H1 (cell line): ENCODE measurements at regions not wholly inside any gene's neighbourhood (a gene's known extent, or its start where the extent isn't known, plus 50 kb on each side); places are given as distances from the start of the nearest gene placed in this dataset.

Experiments used
- CTCF ChIA-PET: fragments of 300-600 bp; sonication (Branson Sonifier 250); formaldehyde crosslinking; loops from one replicate; lab custom pipeline; 2021; ENCODE audit not compliant: partially characterized antibody; lab: Charles Lee
- POLR2A ChIA-PET: fragments of 300-600 bp; sonication (Branson Sonifier 250); formaldehyde crosslinking; loops from one replicate; lab custom pipeline; 2021; ENCODE audit warnings: inconsistent platforms; ENCODE audit not compliant: partially characterized antibody; lab: Charles Lee
- DNase-seq, 2 experiments: peaks; one replicate each; pipeline versions ENCODE4 v3.0.0 to v3.0.0-alpha.2; 2010 to 2022; ENCODE audit warnings: low spot score in 2 of 2, low read depth in 1 of 2, mixed read lengths in 1 of 2
- FAIRE-seq: peaks from 2 replicates; lab custom pipeline; 2011; peaks lifted over from hg19 to GRCh38; lab: Jason Lieb, UNC
- H2AFZ ChIP-seq: 2 replicates; pipeline ENCODE4 v1.8.1; 2012; ENCODE audit warnings: low read length, inconsistent platforms
- H2AK5ac ChIP-seq: 2 replicates; pipeline ENCODE4 v1.6.1; 2013; ENCODE audit warnings: low read depth, low read length
- H2BK120ac ChIP-seq: replicated peaks from 2 replicates; pipeline ENCODE3; 2013; ENCODE audit warnings: low read depth, low read length, inconsistent platforms
- H2BK12ac ChIP-seq: 2 replicates; pipeline ENCODE4 v1.6.1; 2013; ENCODE audit warnings: low read depth, low read length
- H2BK15ac ChIP-seq: 2 replicates; pipeline ENCODE4 v1.6.1; 2013; ENCODE audit warnings: low read length
- H2BK20ac ChIP-seq: 2 replicates; pipeline ENCODE4 v1.6.1; 2013; ENCODE audit warnings: low read length
- H2BK5ac ChIP-seq: 2 replicates; pipeline ENCODE4 v1.6.1; 2013; ENCODE audit warnings: low read depth, low read length
- H3K14ac ChIP-seq: 2 replicates; pipeline ENCODE4 v1.6.1; 2013; ENCODE audit warnings: inconsistent platforms; ENCODE audit not compliant: insufficient read length
- H3K18ac ChIP-seq: 2 replicates; pipeline ENCODE4 v1.6.1; 2013; ENCODE audit warnings: low read length; ENCODE audit errors: extremely low read depth
- H3K23ac ChIP-seq: 2 replicates; pipeline ENCODE4 v1.6.1; 2013; ENCODE audit warnings: inconsistent platforms; ENCODE audit not compliant: insufficient read length
- H3K23me2 ChIP-seq: 2 replicates; pipeline ENCODE4 v1.6.1; 2013; ENCODE audit warnings: low read depth, low read length
- H3K27ac ChIP-seq: 2 replicates; pipeline ENCODE4 v1.6.1; 2011; ENCODE audit warnings: low read depth, low read length, inconsistent platforms
- H3K27me3 ChIP-seq, 4 experiments: replicated peaks in 1 of 4; 1 replicate in 1 of 4; 2 replicates in 3 of 4; pipeline versions ENCODE4 v1.6.1 to v1.8.1; 2011 to 2013; ENCODE audit warnings: low read length in 3 of 4, mild to moderate bottlenecking in 3 of 4, inconsistent platforms in 2 of 4, mixed read lengths in 2 of 4, moderate library complexity in 1 of 4; ENCODE audit not compliant: control insufficient read depth in 3 of 4, insufficient read depth in 3 of 4; ENCODE audit errors: extremely low read depth in 1 of 4
- H3K36me3 ChIP-seq, 4 experiments: 2 replicates each; pipeline versions ENCODE4 v1.6.1 to v1.8.1; 2011 to 2013; ENCODE audit warnings: mild to moderate bottlenecking in 4 of 4, low read length in 3 of 4, moderate library complexity in 2 of 4, control low read depth in 1 of 4, inconsistent platforms in 1 of 4; ENCODE audit not compliant: insufficient read depth in 4 of 4, control insufficient read depth in 2 of 4
- H3K4ac ChIP-seq: replicated peaks from 2 replicates; pipeline ENCODE3; 2013; ENCODE audit warnings: low read length, low read depth, mixed read lengths, inconsistent platforms; ENCODE audit not compliant: insufficient read length
- H3K4me1 ChIP-seq, 4 experiments: replicated peaks in 1 of 4; 1 replicate in 1 of 4; 2 replicates in 3 of 4; pipeline versions ENCODE4 v1.6.1 to v1.8.1; 2011 to 2013; ENCODE audit warnings: low read length in 3 of 4, inconsistent platforms in 2 of 4, mixed read lengths in 1 of 4; ENCODE audit not compliant: insufficient read depth in 4 of 4, control insufficient read depth in 3 of 4
- H3K4me2 ChIP-seq, 2 experiments: 2 replicates each; pipeline versions ENCODE4 v1.6.1 to v1.8.1; 2011 to 2013; ENCODE audit warnings: low read depth in 2 of 2, low read length in 2 of 2, control low read depth in 1 of 2, inconsistent platforms in 1 of 2, mild to moderate bottlenecking in 1 of 2; ENCODE audit not compliant: insufficient read depth in 1 of 2
- H3K4me3 ChIP-seq, 4 experiments: fragments of 200-600, 300-600 bp in 1 of 4; sonication (generic), shearing (Covaris generic), sonication (Bioruptor Twin) in 1 of 4; 2 replicates each; pipeline versions ENCODE4 v1.5.1 to v1.8.1; 2011 to 2016; ENCODE audit warnings: low read length in 4 of 4, low read depth in 3 of 4, control low read depth in 2 of 4, inconsistent platforms in 2 of 4, mild to moderate bottlenecking in 2 of 4, mixed read lengths in 1 of 4, moderate library complexity in 1 of 4; ENCODE audit not compliant: insufficient read depth in 2 of 4; ENCODE audit errors: extremely low read depth in 1 of 4
- H3K56ac ChIP-seq: replicated peaks from 2 replicates; pipeline ENCODE3; 2013; ENCODE audit warnings: low read depth, mild to moderate bottlenecking, mixed read lengths, low read length, inconsistent platforms; ENCODE audit not compliant: insufficient read length
- H3K79me1 ChIP-seq: 2 replicates; pipeline ENCODE4 v1.6.1; 2013; ENCODE audit warnings: low read depth, low read length, control low read depth
- H3K79me2 ChIP-seq, 2 experiments: 2 replicates each; pipeline versions ENCODE4 v1.6.1 to v1.8.1; 2012 to 2013; ENCODE audit warnings: low read length in 2 of 2, mild to moderate bottlenecking in 2 of 2, inconsistent platforms in 1 of 2; ENCODE audit not compliant: insufficient read depth in 2 of 2, control insufficient read depth in 1 of 2
- H3K9ac ChIP-seq, 4 experiments: replicated peaks in 1 of 4; 1 replicate in 1 of 4; 2 replicates in 3 of 4; pipeline versions ENCODE4 v1.6.1 to v1.8.1; 2011 to 2013; ENCODE audit warnings: low read depth in 3 of 4, low read length in 3 of 4, control low read depth in 2 of 4, mild to moderate bottlenecking in 2 of 4, moderate library complexity in 2 of 4, inconsistent platforms in 1 of 4; ENCODE audit errors: extremely low read depth in 1 of 4
- H3K9me3 ChIP-seq, 2 experiments: 2 replicates each; pipeline versions ENCODE4 v1.6.1 to v1.8.1; 2012 to 2013; ENCODE audit warnings: mild to moderate bottlenecking in 2 of 2, moderate library complexity in 2 of 2, control low read depth in 1 of 2, inconsistent platforms in 1 of 2, low read depth in 1 of 2, low read length in 1 of 2, mixed read lengths in 1 of 2; ENCODE audit not compliant: insufficient read depth in 2 of 2
- H4K20me1 ChIP-seq, 2 experiments: replicated peaks in 1 of 2; 2 replicates each; pipeline versions ENCODE3 to v1.8.1; 2011 to 2013; ENCODE audit warnings: inconsistent platforms in 2 of 2, low read length in 2 of 2, mild to moderate bottlenecking in 1 of 2; ENCODE audit not compliant: insufficient read depth in 2 of 2, control insufficient read depth in 1 of 2
- H4K5ac ChIP-seq: 2 replicates; pipeline ENCODE4 v1.6.1; 2013; ENCODE audit warnings: low read length, low read depth, mixed read lengths, inconsistent platforms; ENCODE audit not compliant: insufficient read length
- H4K8ac ChIP-seq: 2 replicates; pipeline ENCODE4 v1.8.0; 2013; ENCODE audit warnings: mild to moderate bottlenecking, moderate library complexity, low read length, inconsistent platforms; ENCODE audit not compliant: insufficient read depth; ENCODE audit errors: extremely low read depth
- H4K91ac ChIP-seq: replicated peaks from 2 replicates; pipeline ENCODE3; 2013; ENCODE audit warnings: low read length, mixed read lengths, inconsistent platforms; ENCODE audit not compliant: insufficient read length
- ASH2L ChIP-seq: fragments of 200-600, 300-600 bp; sonication (generic); IDR thresholded peaks from one replicate; pipeline ENCODE4 v1.7.1; 2017; ENCODE audit warnings: low read length
- CEBPB ChIP-seq: IDR thresholded peaks from 2 replicates; pipeline ENCODE4 v1.6.1; 2012; ENCODE audit warnings: low read depth, low read length
- WGBS, 2 experiments: shearing (Covaris generic) in 1 of 2; methylation state at CpG; one replicate each; pipeline versions ENCODE4 v1.1.6 to v1.1.7; 2013 to 2015; ENCODE audit warnings: low lambda C conversion rate in 2 of 2, mixed read lengths in 2 of 2, inconsistent platforms in 1 of 2, low coverage in 1 of 2, missing lambda C conversion rate in 1 of 2; ENCODE audit not compliant: insufficient replicate concordance in 2 of 2, insufficient coverage in 1 of 2, insufficient read length in 1 of 2; ENCODE audit errors: extremely low coverage in 1 of 2, missing lambda C conversion rate in 1 of 2; 5-methylcytosine and 5-hydroxymethylcytosine counted together

- ChIA-PET CTCF (interaction anchor here (0.9 to 2.2 kb wide), 9 partner anchors 9 to 148 kb away, joined by 3 to 10 read pairs (median 3); no protein-coding TSS in a partner anchor), POLR2A (interaction anchor here (0.9 to 1.0 kb wide), 2 partner anchors 11 to 14 kb away, joined by 3 read pairs; no protein-coding TSS in a partner anchor)
- no peak overlapping the region for H3K14ac ChIP-seq
Measured at GRCh38 chr19:29090783-29091526, 122.0 kb downstream of the UQCRFS1 start.

More at GRCh38 chr19:29090783-29091526, 122.0 kb downstream of the UQCRFS1 start:
- Histone ChIP-seq H4K91ac (peak overlapping the region; percentile 20), H3K4me2 (no peak overlapping the region; a peak in 1 of 4 replicates), H3K23ac (no peak overlapping the region), H2AFZ (no peak overlapping the region), H2AK5ac (0 out of 2 replicates have a peak overlapping the region, but pooled peaks have one; percentile 56), H2BK20ac (no peak overlapping the region), H3K18ac (no peak overlapping the region), H4K5ac (no peak overlapping the region), H4K8ac (no peak overlapping the region), H3K79me2 (no peaks in the 10 kb centered on the region), H4K20me1 (no peaks in the 10 kb centered on the region), H3K4me1 (peaks cover 0 to 7% (median 0%) of the 10 kb centered on the region in 4 experiments; a peak in 4 of 7 replicates), H2BK15ac (no peak overlapping the region), H3K4ac (no peak overlapping the region), H3K27me3 (no peaks in the 10 kb centered on the region), H2BK120ac (peak overlapping the region; percentile 12), H3K36me3 (no peaks in the 10 kb centered on the region), H3K9ac (no peak overlapping the region), H3K27ac (no peak overlapping the region), H3K23me2 (no peaks in the 10 kb centered on the region), H3K9me3 (no peaks in the 10 kb centered on the region), H2BK12ac (no peak overlapping the region), H3K56ac (no peak overlapping the region), H3K79me1 (no peaks in the 10 kb centered on the region), H2BK5ac (no peak overlapping the region; the same call in 1 of the 2 replicates), H3K4me3 (no peak overlapping the region)
- FAIRE-seq (no peak), DNase-seq (no peak)
- TF ChIP-seq CEBPB (no peak), ASH2L (peak; percentile 26)
- WGBS, 2 experiments: 89% methylated on average over 7 of the region's 7 CpGs; no CpG with 5 or more reads in 1 of the 2 experiments
